ENCODE measurements at regions not wholly inside any gene's neighbourhood (a gene's known extent, or its start where the extent isn't known, plus 50 kb on each side); places are given as distances from the start of the nearest gene placed in this dataset.

- Histone ChIP-seq H3K9ac (ENCODE audit: insufficient read depth in 1 of 2, low read length in 2 of 2) (no peak overlapping the region), H3K36me3 (ENCODE audit: control insufficient read depth in 4 of 4, insufficient read depth in 4 of 4, low read length in 4 of 4) (no peaks in the 10 kb centered on the region), H3K4me1 (ENCODE audit: control insufficient read depth in 5 of 5, insufficient read depth in 5 of 5, low read length in 5 of 5) (no peaks in the 10 kb centered on the region), H3K27ac (ENCODE audit: low read depth in 1 of 2, low read length in 1 of 2) (no peak overlapping the region), H3K9me3 (ENCODE audit: control insufficient read depth in 4 of 4, insufficient read depth in 3 of 4, low read length in 3 of 4) (peaks cover 0 to 2% (median 0%) of the 10 kb centered on the region in 4 donors), H3K27me3 (ENCODE audit: control insufficient read depth in 3 of 3, insufficient read depth in 3 of 3, low read length in 2 of 3) (no peaks in the 10 kb centered on the region), H3K4me3 (no peak overlapping the region)
- DNase-seq: no peak
- no peak for TF ChIP-seq CTCF (IDR thresholded peaks at IDR 0.05; ENCODE audit: control extremely low read depth, extremely low read depth)
- ATAC-seq (ENCODE audit: insufficient read depth, low FRiP score): no peak
- WGBS, 2 donors: 76 to 79% methylated on average over 5 of the region's 5 CpGs
These were observed 123.3 kb upstream of the GGTLC1 start for GRCh38 chr20:24111858-24112257.

- DNase-seq (no peak), ATAC-seq (ENCODE audit: insufficient read depth, low FRiP score) (no peak)
- Histone ChIP-seq H3K27me3 (ENCODE audit: control insufficient read depth in 3 of 3, insufficient read depth in 3 of 3, low read length in 2 of 3) (peaks cover 0 to 2% (median 0%) of the 10 kb centered on the region in 3 donors), H3K4me1 (ENCODE audit: control insufficient read depth in 5 of 5, insufficient read depth in 5 of 5, low read length in 5 of 5) (no peaks in the 10 kb centered on the region), H3K9ac (ENCODE audit: insufficient read depth in 1 of 2, low read length in 2 of 2) (no peak overlapping the region), H3K36me3 (ENCODE audit: control insufficient read depth in 4 of 4, insufficient read depth in 4 of 4, low read length in 4 of 4) (no peaks in the 10 kb centered on the region), H3K9me3 (ENCODE audit: control insufficient read depth in 4 of 4, insufficient read depth in 3 of 4, low read length in 3 of 4) (peaks cover 0 to 2% (median 0%) of the 10 kb centered on the region in 4 donors), H3K4me3 (no peak overlapping the region), H3K27ac (ENCODE audit: low read depth in 1 of 2, low read length in 1 of 2) (no peak overlapping the region)
- no peak for TF ChIP-seq CTCF (IDR thresholded peaks at IDR 0.05; ENCODE audit: control extremely low read depth, extremely low read depth)
- WGBS, 2 donors: 88 to 92% methylated on average over 10 of the region's 10 CpGs
These were observed 121.0 kb upstream of the GGTLC1 start for GRCh38 chr20:24109537-24109936.

- H3K36me3 ChIP-seq (ENCODE audit: control insufficient read depth in 4 of 4, insufficient read depth in 4 of 4, low read length in 4 of 4): no peaks in the 10 kb centered on the region
- ATAC-seq (ENCODE audit: insufficient read depth, low FRiP score): no peak
- no peak for DNase-seq
- TF ChIP-seq CTCF (IDR thresholded peaks at IDR 0.05; ENCODE audit: control extremely low read depth, extremely low read depth): no peak
- peaks cover 0 to 2% (median 0%) of the 10 kb centered on the region in 4 donors for H3K9me3 ChIP-seq (ENCODE audit: control insufficient read depth in 4 of 4, insufficient read depth in 3 of 4, low read length in 3 of 4)
- H3K4me1 ChIP-seq (ENCODE audit: control insufficient read depth in 5 of 5, insufficient read depth in 5 of 5, low read length in 5 of 5): no peaks in the 10 kb centered on the region
- no peak overlapping the region for H3K9ac ChIP-seq (ENCODE audit: insufficient read depth in 1 of 2, low read length in 2 of 2)
- H3K27ac ChIP-seq (ENCODE audit: low read depth in 1 of 2, low read length in 1 of 2): no peak overlapping the region
- peaks cover 0 to 2% (median 0%) of the 10 kb centered on the region in 3 donors for H3K27me3 ChIP-seq (ENCODE audit: control insufficient read depth in 3 of 3, insufficient read depth in 3 of 3, low read length in 2 of 3)
- H3K4me3 ChIP-seq: no peak overlapping the region
- 91 to 93% methylated on average over 12 of the region's 12 CpGs for WGBS, 2 donors
These were observed 120.4 kb upstream of the GGTLC1 start for GRCh38 chr20:24109008-24109407.

- WGBS, 2 donors: 80 to 84% methylated on average over 3 of the region's 3 CpGs
- no peak overlapping the region for H3K27ac ChIP-seq (ENCODE audit: low read depth in 1 of 2, low read length in 1 of 2)
- ATAC-seq (ENCODE audit: insufficient read depth, low FRiP score): no peak
- TF ChIP-seq CTCF (IDR thresholded peaks at IDR 0.05; ENCODE audit: control extremely low read depth, extremely low read depth): no peak
- no peaks in the 10 kb centered on the region for H3K36me3 ChIP-seq (ENCODE audit: control insufficient read depth in 4 of 4, insufficient read depth in 4 of 4, low read length in 4 of 4)
- no peak overlapping the region for H3K9ac ChIP-seq (ENCODE audit: insufficient read depth in 1 of 2, low read length in 2 of 2)
- H3K27me3 ChIP-seq (ENCODE audit: control insufficient read depth in 3 of 3, insufficient read depth in 3 of 3, low read length in 2 of 3): peaks cover 0 to 2% (median 0%) of the 10 kb centered on the region in 3 donors
- H3K9me3 ChIP-seq (ENCODE audit: control insufficient read depth in 4 of 4, insufficient read depth in 3 of 4, low read length in 3 of 4): peaks cover 0 to 2% (median 0%) of the 10 kb centered on the region in 4 donors
- no peaks in the 10 kb centered on the region for H3K4me1 ChIP-seq (ENCODE audit: control insufficient read depth in 5 of 5, insufficient read depth in 5 of 5, low read length in 5 of 5)
- no peak overlapping the region for H3K4me3 ChIP-seq
- DNase-seq: no peak
These were observed 120.0 kb upstream of the GGTLC1 start for GRCh38 chr20:24108581-24108980.
